ENCODE measurements at regions not wholly inside any gene's neighbourhood (a gene's known extent, or its start where the extent isn't known, plus 50 kb on each side); places are given as distances from the start of the nearest gene placed in this dataset.

- DNase-seq (ENCODE audit: insufficient read length, low spot score) (no peak), FAIRE-seq (no peak)
- no peak for TF ChIP-seq POLR2A (IDR thresholded peaks at IDR 0.05; ENCODE audit: low read depth, low read length)
These were observed 64.2 kb downstream of the RBM43 start for GRCh38 chr2:151197184-151198108.

DNA sequence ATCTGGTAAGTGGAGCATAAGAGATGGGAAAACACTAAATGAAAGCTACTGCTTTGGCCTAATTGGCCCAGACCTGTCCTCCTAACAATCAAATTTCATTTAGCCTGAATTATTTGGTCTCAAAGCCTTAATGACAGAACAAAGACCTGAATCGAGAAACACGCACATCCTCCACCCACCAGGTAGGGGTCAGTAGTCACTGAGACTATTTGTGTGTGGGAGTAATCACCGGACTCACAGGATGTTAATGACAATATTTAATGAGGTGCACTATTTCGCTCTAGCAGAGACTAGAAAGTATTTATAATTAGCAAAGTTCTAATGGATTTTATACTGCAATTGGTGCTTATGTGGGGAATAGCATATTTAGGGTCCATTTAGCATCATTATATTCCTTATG, 68.1 kb downstream of the RBM43 start:
- TF ChIP-seq POLR2A (IDR thresholded peaks at IDR 0.05; ENCODE audit: low read depth, low read length) = no peak
- FAIRE-seq (no peak), DNase-seq (ENCODE audit: insufficient read length, low spot score) (no peak)

DNA sequence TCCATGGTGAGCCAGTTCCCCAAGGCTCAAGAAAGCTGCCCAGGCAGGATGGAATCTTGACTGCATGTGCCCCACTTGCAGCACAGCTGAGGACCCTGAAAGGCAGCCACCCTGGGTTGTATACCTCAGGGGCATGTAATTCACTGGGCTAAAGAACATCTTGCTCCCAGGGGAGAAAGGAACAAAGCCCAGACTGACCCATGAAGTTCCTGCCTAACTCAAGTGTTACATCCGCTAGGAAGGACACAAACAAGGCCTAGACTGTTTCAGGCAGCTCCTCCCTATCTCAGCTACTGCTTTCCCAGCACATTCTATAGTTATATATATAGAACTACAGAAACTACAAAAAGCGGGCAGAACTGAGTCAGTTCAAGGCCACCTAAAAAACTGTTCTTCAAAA, 69.0 kb downstream of the RBM43 start:
- no peak for FAIRE-seq
- TF ChIP-seq POLR2A (IDR thresholded peaks at IDR 0.05; ENCODE audit: low read depth, low read length) = no peak

GRCh38 chr2:151191001-151191400, 70.7 kb downstream of the RBM43 start:
- FAIRE-seq = no peak
- DNase-seq (ENCODE audit: insufficient read length, low spot score) = no peak
- no peak for TF ChIP-seq POLR2A (IDR thresholded peaks at IDR 0.05; ENCODE audit: low read depth, low read length)

More for the DNA sequence above, 69.0 kb downstream of the RBM43 start:
- no peak for DNase-seq (ENCODE audit: insufficient read length, low spot score)

- TF ChIP-seq POLR2A (IDR thresholded peaks at IDR 0.05; ENCODE audit: low read depth, low read length) = no peak
- DNase-seq (ENCODE audit: insufficient read length, low spot score) = no peak
- FAIRE-seq = no peak
These were observed 72.5 kb downstream of the RBM43 start for GRCh38 chr2:151189125-151189524.

DNA sequence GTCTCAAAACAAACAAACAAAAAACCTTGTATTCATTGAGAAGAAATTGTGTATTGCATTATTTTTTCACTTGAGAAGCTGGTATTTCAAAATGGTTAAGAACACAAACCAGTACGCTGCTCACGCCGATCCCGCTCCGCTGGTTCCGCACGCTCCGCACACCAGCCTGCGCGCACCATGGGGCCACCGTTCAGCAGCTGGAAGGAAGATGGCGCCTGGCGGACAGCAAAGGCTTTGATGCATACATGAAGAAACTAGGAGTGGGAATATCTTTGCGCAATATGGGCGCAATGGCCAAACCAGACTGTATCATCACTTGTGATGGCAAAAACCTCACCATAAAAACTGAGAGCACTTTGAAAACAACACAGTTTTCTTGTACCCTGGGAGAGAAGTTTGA, 75.7 kb downstream of the RBM43 start:
- FAIRE-seq (no peak), DNase-seq (ENCODE audit: insufficient read length, low spot score) (no peak)
- no peak for TF ChIP-seq POLR2A (IDR thresholded peaks at IDR 0.05; ENCODE audit: low read depth, low read length)

- DNase-seq (ENCODE audit: insufficient read length, low spot score) (no peak), FAIRE-seq (no peak)
- TF ChIP-seq POLR2A (IDR thresholded peaks at IDR 0.05; ENCODE audit: low read depth, low read length) = no peak
These were observed 78.5 kb downstream of the RBM43 start for GRCh38 chr2:151182899-151183809.

- TF ChIP-seq POLR2A (IDR thresholded peaks at IDR 0.05; ENCODE audit: low read depth, low read length) = no peak
- FAIRE-seq (no peak), DNase-seq (ENCODE audit: insufficient read length, low spot score) (no peak)
These were observed 79.3 kb downstream of the RBM43 start for GRCh38 chr2:151182396-151182795.

- TF ChIP-seq POLR2A (IDR thresholded peaks at IDR 0.05; ENCODE audit: low read depth, low read length) = no peak
- DNase-seq (ENCODE audit: insufficient read length, low spot score) (no peak), FAIRE-seq (no peak)
These were observed 80.1 kb downstream of the RBM43 start for GRCh38 chr2:151181524-151181923.

DNA sequence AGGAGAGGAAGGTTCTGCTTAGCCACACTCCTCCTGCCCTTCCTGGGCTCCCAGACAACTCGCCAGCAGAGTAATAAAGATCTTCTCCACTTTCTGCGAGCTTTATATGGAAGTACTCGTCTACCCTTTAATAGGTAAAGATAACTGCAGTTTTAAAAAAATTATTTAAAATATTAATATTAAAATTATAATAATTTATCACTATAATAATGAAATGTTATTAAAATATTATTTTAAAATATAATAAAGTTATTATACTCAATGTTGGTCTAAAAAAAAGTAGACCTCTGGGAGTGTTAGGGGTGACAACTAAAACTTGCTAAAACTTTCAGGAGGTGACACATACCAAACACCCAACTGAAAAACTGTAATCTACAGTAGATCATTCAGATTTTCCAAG, 81.5 kb downstream of the RBM43 start:
- DNase-seq (ENCODE audit: insufficient read length, low spot score) (no peak), FAIRE-seq (no peak)
- no peak for TF ChIP-seq POLR2A (IDR thresholded peaks at IDR 0.05; ENCODE audit: low read depth, low read length)

DNA sequence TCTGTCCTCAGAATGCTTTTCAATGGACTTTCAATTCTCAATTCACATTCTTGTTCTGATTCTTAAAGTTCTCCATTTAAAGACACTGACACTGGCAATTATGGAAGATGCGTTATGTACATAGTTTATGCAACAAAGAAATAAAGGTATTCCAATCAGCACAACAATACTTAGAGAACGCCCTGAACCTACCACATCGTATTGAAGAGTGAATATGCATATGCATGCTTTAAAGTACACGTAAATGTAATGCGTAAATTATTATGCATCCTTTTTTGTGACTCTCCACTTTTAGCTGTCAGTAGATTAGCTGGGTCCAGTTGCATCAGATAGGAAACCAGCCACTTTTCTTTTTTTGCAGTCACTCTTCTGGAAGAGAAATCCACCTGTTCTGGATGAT, 83.5 kb downstream of the RBM43 start:
- DNase-seq (ENCODE audit: insufficient read length, low spot score) = no peak
- no peak for FAIRE-seq
- TF ChIP-seq POLR2A (IDR thresholded peaks at IDR 0.05; ENCODE audit: low read depth, low read length) = no peak

- no peak for FAIRE-seq
- TF ChIP-seq POLR2A (IDR thresholded peaks at IDR 0.05; ENCODE audit: low read depth, low read length) = no peak
- no peak for DNase-seq (ENCODE audit: insufficient read length, low spot score)
These were observed 83.9 kb downstream of the RBM43 start for GRCh38 chr2:151177756-151178155.

DNA sequence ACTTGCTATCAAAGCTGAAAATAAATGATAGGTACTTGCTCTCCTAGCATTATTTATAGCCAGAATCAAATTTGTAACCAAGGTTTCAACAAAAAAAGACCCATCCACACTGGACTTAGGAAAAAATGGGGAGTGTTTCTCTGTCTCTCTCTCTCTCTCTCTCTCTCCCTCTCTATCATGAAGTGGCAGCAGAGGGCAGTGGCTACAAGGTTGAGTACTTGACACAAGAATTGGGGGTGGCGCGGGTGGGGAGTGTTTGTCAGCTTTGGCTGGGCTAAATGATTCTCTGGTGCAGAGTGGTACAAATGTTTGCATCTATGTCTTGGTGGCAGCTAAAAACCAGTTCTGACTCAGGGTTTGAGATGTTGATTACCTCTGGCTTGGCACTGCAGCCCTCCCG, 85.0 kb downstream of the RBM43 start:
- no peak for TF ChIP-seq POLR2A (IDR thresholded peaks at IDR 0.05; ENCODE audit: low read depth, low read length)
- no peak for FAIRE-seq
- no peak for DNase-seq (ENCODE audit: insufficient read length, low spot score)

- DNase-seq (ENCODE audit: insufficient read length, low spot score) = no peak
- no peak for FAIRE-seq
These were observed 85.8 kb downstream of the RBM43 start for GRCh38 chr2:151175864-151176263.

More at GRCh38 chr2:151175864-151176263, 85.8 kb downstream of the RBM43 start:
- no peak for TF ChIP-seq POLR2A (IDR thresholded peaks at IDR 0.05; ENCODE audit: low read depth, low read length)
